Esophagus muscularis mucosa (tissue), 3 donors: ENCODE measurements at regions not wholly inside any gene's neighbourhood (a gene's known extent, or its start where the extent isn't known, plus 50 kb on each side); places are given as distances from the start of the nearest gene placed in this dataset.

Source experiments
- POLR2AphosphoS5 ChIP-seq, 2 donors: sonication (generic); formaldehyde crosslinking; IDR thresholded peaks; one replicate each; pipeline ENCODE4 v1.6.1; 2017; ENCODE audit warnings: antibody characterized with exemption in 2 of 2
- TF ChIP-seq, protein P1 (sequence below), 3 experiments: fragments of 200-600 bp in 2 of 3; fragments of 450-650 bp in 1 of 3; sonication (generic) in 2 of 3; IDR thresholded peaks; one replicate each; pipeline ENCODE4 v1.5.1; 2017 to 2019; ENCODE audit warnings: antibody characterized with exemption in 3 of 3, mild to moderate bottlenecking in 2 of 3, moderate library complexity in 1 of 3

DNA sequence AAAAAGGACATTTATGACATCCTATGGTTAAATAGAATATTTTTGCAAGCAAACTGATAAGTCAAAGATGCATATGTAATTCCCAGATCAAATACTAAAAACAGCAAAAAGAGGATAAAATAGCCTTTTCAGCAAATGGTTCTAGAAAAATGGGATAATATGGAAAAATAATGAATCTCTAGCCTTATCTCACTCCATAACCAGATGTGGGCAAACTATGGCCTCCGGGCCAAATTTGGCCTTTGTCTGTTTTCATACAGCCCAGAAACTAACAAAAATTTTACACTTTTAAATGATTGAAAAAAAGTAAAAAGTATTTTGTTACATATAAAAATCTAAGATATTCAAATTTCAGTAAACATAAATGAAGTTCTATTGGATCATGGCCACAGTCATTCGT is 215.4 kb upstream of the PRSS1 start:
- no peak for TF ChIP-seq POLR2AphosphoS5 (IDR thresholded peaks at IDR 0.05)
- TF ChIP-seq, protein P1, sequence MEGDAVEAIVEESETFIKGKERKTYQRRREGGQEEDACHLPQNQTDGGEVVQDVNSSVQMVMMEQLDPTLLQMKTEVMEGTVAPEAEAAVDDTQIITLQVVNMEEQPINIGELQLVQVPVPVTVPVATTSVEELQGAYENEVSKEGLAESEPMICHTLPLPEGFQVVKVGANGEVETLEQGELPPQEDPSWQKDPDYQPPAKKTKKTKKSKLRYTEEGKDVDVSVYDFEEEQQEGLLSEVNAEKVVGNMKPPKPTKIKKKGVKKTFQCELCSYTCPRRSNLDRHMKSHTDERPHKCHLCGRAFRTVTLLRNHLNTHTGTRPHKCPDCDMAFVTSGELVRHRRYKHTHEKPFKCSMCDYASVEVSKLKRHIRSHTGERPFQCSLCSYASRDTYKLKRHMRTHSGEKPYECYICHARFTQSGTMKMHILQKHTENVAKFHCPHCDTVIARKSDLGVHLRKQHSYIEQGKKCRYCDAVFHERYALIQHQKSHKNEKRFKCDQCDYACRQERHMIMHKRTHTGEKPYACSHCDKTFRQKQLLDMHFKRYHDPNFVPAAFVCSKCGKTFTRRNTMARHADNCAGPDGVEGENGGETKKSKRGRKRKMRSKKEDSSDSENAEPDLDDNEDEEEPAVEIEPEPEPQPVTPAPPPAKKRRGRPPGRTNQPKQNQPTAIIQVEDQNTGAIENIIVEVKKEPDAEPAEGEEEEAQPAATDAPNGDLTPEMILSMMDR (IDR thresholded peaks at IDR 0.05), result no peak
